HCT116 (cell line): ENCODE measurements at regions not wholly inside any gene's neighbourhood (a gene's known extent, or its start where the extent isn't known, plus 50 kb on each side); places are given as distances from the start of the nearest gene placed in this dataset.

ENCODE experiments used
- ATAC-seq: fragments of 200-7000 bp; cut with Tn5 transposase; 2 replicates; pipeline ENCODE4 v1.9.1; 2020; ENCODE audit warnings: mild to moderate bottlenecking, moderate library complexity
- BruUV-seq: library from RNA; stranded (reverse); fragments of 400-500 nt; replicated peaks from 2 replicates; lab custom pipeline; 2021; lab: Mats Ljungman, UMichigan
- CTCF ChIA-PET: fragments of 300-600 bp; sonication (Branson Sonifier 250); formaldehyde crosslinking; loops from one replicate; lab custom pipeline; 2021; ENCODE audit warnings: antibody characterized with exemption; lab: Charles Lee
- POLR2A ChIA-PET: fragments of 300-600, 350-600 bp; sonication (Branson Sonifier 250); formaldehyde crosslinking; loops from one replicate; lab custom pipeline; 2021; ENCODE audit warnings: antibody characterized with exemption; lab: Charles Lee
- RAD21 ChIA-PET, 2 experiments: fragments of 300-600 bp; sonication (Branson Sonifier 250); formaldehyde crosslinking; loops; one replicate each; lab custom pipeline; 2023; ENCODE audit warnings: low total read pairs in 2 of 2; ENCODE audit not compliant: uncharacterized antibody in 2 of 2, unreplicated experiment in 2 of 2, low non-redundant PET in 1 of 2; lab: Charles Lee
- DNase-seq: peaks from one replicate; pipeline ENCODE4 v3.0.0-alpha.2; 2010; ENCODE audit warnings: low read depth, low spot score
- H2AFZ ChIP-seq: fragments of 200-600 bp; shearing (Covaris generic), sonication (generic); 2 replicates; pipeline ENCODE4 v1.6.1; 2017; ENCODE audit warnings: low read depth, mixed run types, mixed read lengths, antibody characterized with exemption, low read length; ENCODE audit not compliant: poor library complexity, severe bottlenecking
- H3K27ac ChIP-seq: 2 replicates; pipeline ENCODE4 v1.5.1; 2012; ENCODE audit warnings: low read depth, low read length
- H3K27me3 ChIP-seq: fragments of 200-600 bp; sonication (generic); 2 replicates; pipeline ENCODE4 v1.6.1; 2016; ENCODE audit warnings: mixed run types, low read length, mixed read lengths; ENCODE audit not compliant: insufficient read depth
- H3K36me3 ChIP-seq, 2 experiments: fragments of 200-500 bp in 1 of 2; fragments of 200-600 bp in 1 of 2; sonication (Bioruptor generic) in 1 of 2; sonication (generic) in 1 of 2; 2 replicates each; pipeline versions ENCODE4 v1.5.1 to v1.6.1; 2014 to 2016; ENCODE audit warnings: low read length in 2 of 2, inconsistent platforms in 1 of 2, mixed read lengths in 1 of 2, mixed run types in 1 of 2; ENCODE audit not compliant: insufficient read depth in 2 of 2, control insufficient read depth in 1 of 2
- H3K4me1 ChIP-seq, 2 experiments: fragments of 200-600 bp in 1 of 2; sonication (generic) in 1 of 2; 2 replicates each; pipeline versions ENCODE4 v1.5.1 to v1.6.1; 2012 to 2017; ENCODE audit warnings: low read length in 2 of 2, inconsistent platforms in 1 of 2, mild to moderate bottlenecking in 1 of 2, mixed read lengths in 1 of 2, mixed run types in 1 of 2, moderate library complexity in 1 of 2; ENCODE audit not compliant: insufficient read depth in 2 of 2, control insufficient read depth in 1 of 2
- H3K4me2 ChIP-seq: fragments of 200-600 bp; sonication (generic); 2 replicates; pipeline ENCODE4 v1.6.1; 2017; ENCODE audit warnings: mixed run types, low read length, mixed read lengths
- H3K4me3 ChIP-seq, 2 experiments: fragments of 200-600 bp in 1 of 2; sonication (generic) in 1 of 2; replicated peaks in 1 of 2; 2 replicates each; pipeline ENCODE4 v1.5.1; 2011 to 2016; ENCODE audit warnings: low read length in 2 of 2, control low read depth in 1 of 2, low read depth in 1 of 2, mild to moderate bottlenecking in 1 of 2, mixed read lengths in 1 of 2, mixed run types in 1 of 2
- H3K79me2 ChIP-seq: fragments of 200-600 bp; sonication (generic); 2 replicates; pipeline ENCODE4 v1.6.1; 2017; ENCODE audit warnings: mild to moderate bottlenecking, mixed run types, low read length, moderate library complexity, mixed read lengths; ENCODE audit not compliant: insufficient read depth
- H3K9ac ChIP-seq: fragments of 200-600 bp; sonication (generic); 2 replicates; pipeline ENCODE4 v1.6.1; 2016; ENCODE audit warnings: low read length, mixed read lengths
- H3K9me2 ChIP-seq: fragments of 200-600 bp; sonication (generic), shearing (Covaris generic); 2 replicates; pipeline ENCODE4 v1.6.1; 2017; ENCODE audit warnings: mixed run types, mild to moderate bottlenecking, moderate library complexity; ENCODE audit not compliant: insufficient read depth
- H3K9me3 ChIP-seq, 2 experiments: fragments of 200-500 bp in 1 of 2; fragments of 200-600 bp in 1 of 2; sonication (Bioruptor generic) in 1 of 2; sonication (generic) in 1 of 2; 2 replicates each; pipeline ENCODE4 v1.6.1; 2014 to 2017; ENCODE audit warnings: low read length in 2 of 2, mixed read lengths in 2 of 2, inconsistent platforms in 1 of 2, low read depth in 1 of 2, mild to moderate bottlenecking in 1 of 2, mixed run types in 1 of 2, moderate library complexity in 1 of 2; ENCODE audit not compliant: control insufficient read depth in 1 of 2, insufficient read depth in 1 of 2
- H4K20me1 ChIP-seq: fragments of 200-600 bp; sonication (generic), shearing (Covaris generic); 2 replicates; pipeline ENCODE4 v1.6.1; 2017; ENCODE audit warnings: mixed run types, mild to moderate bottlenecking, moderate library complexity; ENCODE audit not compliant: insufficient read depth
- CBX3 ChIP-seq: IDR thresholded peaks from 2 replicates; pipeline ENCODE4 v1.6.1; 2012; ENCODE audit warnings: low read depth
- CEBPB ChIP-seq: IDR thresholded peaks from 2 replicates; pipeline ENCODE4 v1.6.1; 2012; ENCODE audit warnings: low read depth
- CTCF ChIP-seq, 3 experiments: fragments of 200-600 bp in 1 of 3; sonication (generic) in 1 of 3; IDR thresholded peaks in 2 of 3; conservative IDR thresholded peaks in 1 of 3; 2 replicates each; pipeline ENCODE4 v1.5.1; 2012 to 2017; ENCODE audit warnings: low read depth in 2 of 3, low read length in 2 of 3, antibody characterized with exemption in 1 of 3, borderline replicate concordance in 1 of 3, control low read depth in 1 of 3, mild to moderate bottlenecking in 1 of 3, mixed read lengths in 1 of 3, mixed run types in 1 of 3, moderate library complexity in 1 of 3; ENCODE audit not compliant: insufficient read depth in 1 of 3
- EGR1 ChIP-seq: IDR thresholded peaks from 2 replicates; pipeline ENCODE4 v1.6.1; 2012; ENCODE audit warnings: low read depth
- ELF1 ChIP-seq: IDR thresholded peaks from 2 replicates; pipeline ENCODE4 v1.6.1; 2012; ENCODE audit warnings: low read depth, borderline replicate concordance
- EZH2phosphoT487 ChIP-seq: fragments of 200-600 bp; IDR thresholded peaks from 2 replicates; pipeline ENCODE4 v1.6.1; 2018; ENCODE audit warnings: antibody characterized with exemption, borderline replicate concordance
- FOSL1 ChIP-seq: IDR thresholded peaks from 2 replicates; pipeline ENCODE4 v1.6.1; 2012; ENCODE audit warnings: low read depth
- JUND ChIP-seq: IDR thresholded peaks from 2 replicates; pipeline ENCODE4 v1.6.1; 2012
- MAX ChIP-seq: IDR thresholded peaks from 2 replicates; pipeline ENCODE4 v1.6.1; 2012
- POLR2A ChIP-seq: IDR thresholded peaks from 2 replicates; pipeline ENCODE4 v1.7.0; 2011; ENCODE audit warnings: borderline replicate concordance; ENCODE audit not compliant: insufficient read depth, insufficient read length; ENCODE audit errors: extremely low read depth
- RAD21 ChIP-seq: IDR thresholded peaks from 2 replicates; pipeline ENCODE4 v1.6.1; 2012; ENCODE audit warnings: low read depth, mild to moderate bottlenecking
- REST ChIP-seq: IDR thresholded peaks from 2 replicates; pipeline ENCODE4 v1.6.1; 2012; ENCODE audit warnings: low read depth
- SIN3A ChIP-seq: IDR thresholded peaks from 2 replicates; pipeline ENCODE4 v1.6.1; 2012; ENCODE audit warnings: low read depth
- SP1 ChIP-seq: IDR thresholded peaks from 2 replicates; pipeline ENCODE4 v1.6.1; 2012; ENCODE audit warnings: low read depth
- SRF ChIP-seq: IDR thresholded peaks from 2 replicates; pipeline ENCODE4 v1.6.1; 2012; ENCODE audit warnings: low read depth
- TCF7L2 ChIP-seq: IDR thresholded peaks from 2 replicates; pipeline ENCODE4 v1.7.0; 2011; ENCODE audit warnings: borderline replicate concordance, inconsistent platforms; ENCODE audit not compliant: insufficient read depth, insufficient read length; ENCODE audit errors: extremely low read depth
- ZFX ChIP-seq: fragments of 450-650 bp; IDR thresholded peaks from 2 replicates; pipeline ENCODE4 v1.6.1; 2017
- ZNF274 ChIP-seq: fragments of 200-500 bp; sonication (Bioruptor generic); IDR thresholded peaks from 2 replicates; pipeline ENCODE4 v1.6.1; 2014; ENCODE audit warnings: mild to moderate bottlenecking, low read depth, low read length, inconsistent platforms
- intact Hi-C: fragments of 100-400 bp; cut with micrococcal nuclease; formaldehyde crosslinking; loops from 2 replicates; pipeline ENCODE4 v1.10.0; 2022

GRCh38 chrX:10813761-10814160 is 193.4 kb upstream of the MID1 start:
- ChIA-PET CTCF (no interaction called here), POLR2A (no interaction called here), RAD21 (no interaction called here)
- no peak for DNase-seq
- Histone ChIP-seq H3K9me2 (no peaks in the 10 kb centered on the region), H3K27ac (no peak overlapping the region), H3K9me3 (no peaks in the 10 kb centered on the region), H2AFZ (no peak overlapping the region), H3K36me3 (no peaks in the 10 kb centered on the region), H4K20me1 (no peaks in the 10 kb centered on the region), H3K27me3 (no peaks in the 10 kb centered on the region), H3K4me1 (no peaks in the 10 kb centered on the region), H3K79me2 (no peaks in the 10 kb centered on the region), H3K9ac (no peak overlapping the region), H3K4me2 (no peak overlapping the region), H3K4me3 (no peak overlapping the region)
- intact Hi-C loops: no loop called here
- TF ChIP-seq ZFX (no peak), TCF7L2 (no peak), CTCF (IDR thresholded peaks at IDR 0.05 in 2 of 3, conservative IDR thresholded peaks at IDR 0.05 in 1 of 3; ENCODE audit: borderline replicate concordance in 1 of 3, insufficient read depth in 1 of 3, low read depth in 2 of 3, low read length in 2 of 3) (no peak), SP1 (no peak), ELF1 (no peak), CEBPB (no peak), RAD21 (no peak), MAX (no peak), ZNF274 (no peak)
- BruUV-seq: no TSS peak
- ATAC-seq: no peak

GRCh38 chrX:10818651-10819050 is 198.3 kb upstream of the MID1 start:
- Histone ChIP-seq H3K9me2 (no peaks in the 10 kb centered on the region), H3K9me3 (no peaks in the 10 kb centered on the region), H2AFZ (no peak overlapping the region), H3K27me3 (no peaks in the 10 kb centered on the region), H3K79me2 (no peaks in the 10 kb centered on the region), H4K20me1 (no peaks in the 10 kb centered on the region), H3K9ac (no peak overlapping the region), H3K4me1 (no peaks in the 10 kb centered on the region), H3K36me3 (no peaks in the 10 kb centered on the region), H3K4me3 (no peak overlapping the region), H3K4me2 (no peak overlapping the region), H3K27ac (no peak overlapping the region)
- ATAC-seq (no peak), DNase-seq (no peak)
- intact Hi-C loops: no loop called here
- POLR2A ChIA-PET: no interaction called here
- no TSS peak for BruUV-seq
- CTCF ChIA-PET: no interaction called here
- RAD21 ChIA-PET: no interaction called here
- TF ChIP-seq REST (no peak), CBX3 (no peak), EGR1 (no peak), TCF7L2 (no peak), SRF (no peak), SIN3A (no peak), ZFX (no peak), JUND (no peak), POLR2A (no peak), EZH2phosphoT487 (no peak), RAD21 (no peak), FOSL1 (no peak), SP1 (no peak)
